ENCODE measurements at regions not wholly inside any gene's neighbourhood (a gene's known extent, or its start where the extent isn't known, plus 50 kb on each side); places are given as distances from the start of the nearest gene placed in this dataset.

DNA sequence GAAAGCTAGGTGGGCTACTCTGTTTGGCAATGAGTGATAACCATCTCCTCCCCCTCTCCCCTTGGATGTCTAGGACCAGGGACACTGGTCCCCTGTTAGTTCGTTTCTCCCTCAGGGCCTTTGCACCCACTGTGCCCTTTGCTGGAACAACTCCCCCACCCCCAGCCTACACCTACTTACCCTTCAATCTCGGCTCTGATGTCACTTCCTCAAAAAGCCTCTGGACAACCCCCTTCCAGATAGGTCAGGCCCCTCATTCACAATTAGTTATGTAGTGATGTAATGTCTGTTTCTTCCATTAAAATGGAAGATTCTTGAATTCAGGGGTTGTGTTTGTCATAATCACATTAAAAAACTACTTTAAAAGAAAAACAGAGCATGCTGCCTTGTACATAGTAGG is 152.9 kb downstream of the SNX10 start:
- H3K27ac ChIP-seq (ENCODE audit: low read depth in 1 of 2, low read length in 2 of 2), result no peak overlapping the region
- H3K4me3 ChIP-seq (ENCODE audit: low read depth in 1 of 3, low read length in 3 of 3), result no peak overlapping the region
- 69% methylated on average over 2 of the region's 2 CpGs for WGBS
- TF ChIP-seq FOXA1 (IDR thresholded peaks at IDR 0.05), result no peak
- no peaks in the 10 kb centered on the region for H3K27me3 ChIP-seq (ENCODE audit: control insufficient read depth in 4 of 4, insufficient read depth in 4 of 4, low read length in 3 of 4)
- no peaks in the 10 kb centered on the region for H3K9me3 ChIP-seq (ENCODE audit: control insufficient read depth in 4 of 4, low read length in 3 of 4)
- H3K36me3 ChIP-seq (ENCODE audit: control insufficient read depth in 4 of 4, insufficient read depth in 3 of 4, low read depth in 1 of 4, low read length in 3 of 4), result no peaks in the 10 kb centered on the region
- DNase-seq (ENCODE audit: low spot score), result no peak
- no peak overlapping the region for H3K9ac ChIP-seq (ENCODE audit: low read depth in 1 of 2, low read length in 2 of 2)
- no peaks in the 10 kb centered on the region for H3K4me1 ChIP-seq (ENCODE audit: control insufficient read depth in 4 of 4, insufficient read depth in 4 of 4, low read length in 3 of 4)

GRCh38 chr7:26447116-26447515 is 155.5 kb downstream of the SNX10 start:
- no peaks in the 10 kb centered on the region for H3K9me3 ChIP-seq (ENCODE audit: control insufficient read depth in 4 of 4, low read length in 3 of 4)
- TF ChIP-seq RAD21 (IDR thresholded peaks at IDR 0.05) (no peak), SP1 (IDR thresholded peaks at IDR 0.05) (no peak), YY1 (IDR thresholded peaks at IDR 0.05) (no peak), GABPA (IDR thresholded peaks at IDR 0.05 in 1 of 2, conservative IDR thresholded peaks at IDR 0.05 in 1 of 2) (no peak), MAX (IDR thresholded peaks at IDR 0.05) (no peak), JUND (IDR thresholded peaks at IDR 0.05) (no peak), FOXA1 (IDR thresholded peaks at IDR 0.05) (no peak), HNF4G (IDR thresholded peaks at IDR 0.05) (no peak), FOXA2 (IDR thresholded peaks at IDR 0.05) (no peak), HNF4A (conservative IDR thresholded peaks at IDR 0.05) (no peak), NR2F2 (IDR thresholded peaks at IDR 0.05) (no peak)
- TF ChIP-seq, protein P1, sequence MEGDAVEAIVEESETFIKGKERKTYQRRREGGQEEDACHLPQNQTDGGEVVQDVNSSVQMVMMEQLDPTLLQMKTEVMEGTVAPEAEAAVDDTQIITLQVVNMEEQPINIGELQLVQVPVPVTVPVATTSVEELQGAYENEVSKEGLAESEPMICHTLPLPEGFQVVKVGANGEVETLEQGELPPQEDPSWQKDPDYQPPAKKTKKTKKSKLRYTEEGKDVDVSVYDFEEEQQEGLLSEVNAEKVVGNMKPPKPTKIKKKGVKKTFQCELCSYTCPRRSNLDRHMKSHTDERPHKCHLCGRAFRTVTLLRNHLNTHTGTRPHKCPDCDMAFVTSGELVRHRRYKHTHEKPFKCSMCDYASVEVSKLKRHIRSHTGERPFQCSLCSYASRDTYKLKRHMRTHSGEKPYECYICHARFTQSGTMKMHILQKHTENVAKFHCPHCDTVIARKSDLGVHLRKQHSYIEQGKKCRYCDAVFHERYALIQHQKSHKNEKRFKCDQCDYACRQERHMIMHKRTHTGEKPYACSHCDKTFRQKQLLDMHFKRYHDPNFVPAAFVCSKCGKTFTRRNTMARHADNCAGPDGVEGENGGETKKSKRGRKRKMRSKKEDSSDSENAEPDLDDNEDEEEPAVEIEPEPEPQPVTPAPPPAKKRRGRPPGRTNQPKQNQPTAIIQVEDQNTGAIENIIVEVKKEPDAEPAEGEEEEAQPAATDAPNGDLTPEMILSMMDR (IDR thresholded peaks at IDR 0.05; ENCODE audit: low read depth, low read length, missing input control), result no peak
- no peaks in the 10 kb centered on the region for H3K27me3 ChIP-seq (ENCODE audit: control insufficient read depth in 4 of 4, insufficient read depth in 4 of 4, low read length in 3 of 4)
- H3K4me1 ChIP-seq (ENCODE audit: control insufficient read depth in 4 of 4, insufficient read depth in 4 of 4, low read length in 3 of 4), result no peaks in the 10 kb centered on the region
- H3K4me3 ChIP-seq (ENCODE audit: low read depth in 1 of 3, low read length in 3 of 3), result no peak overlapping the region
- H3K9ac ChIP-seq (ENCODE audit: low read depth in 1 of 2, low read length in 2 of 2), result no peak overlapping the region
- no peak overlapping the region for H3K27ac ChIP-seq (ENCODE audit: low read depth in 1 of 2, low read length in 2 of 2)
- H3K36me3 ChIP-seq (ENCODE audit: control insufficient read depth in 4 of 4, insufficient read depth in 3 of 4, low read depth in 1 of 4, low read length in 3 of 4), result no peaks in the 10 kb centered on the region
- DNase-seq (ENCODE audit: low spot score), result no peak
- WGBS, result 76% methylated on average over 1 of the region's 1 CpG

- H3K27ac ChIP-seq (ENCODE audit: low read depth in 1 of 2, low read length in 2 of 2), result no peak overlapping the region
- 73% methylated on average over 12 of the region's 12 CpGs for WGBS
- DNase-seq (ENCODE audit: low spot score), result no peak
Measured at GRCh38 chr7:26449175-26450165, 157.8 kb downstream of the SNX10 start.

More at GRCh38 chr7:26449175-26450165, 157.8 kb downstream of the SNX10 start:
- no peaks in the 10 kb centered on the region for H3K27me3 ChIP-seq (ENCODE audit: control insufficient read depth in 4 of 4, insufficient read depth in 4 of 4, low read length in 3 of 4)
- no peak overlapping the region for H3K4me3 ChIP-seq (ENCODE audit: low read depth in 1 of 3, low read length in 3 of 3)
- no peaks in the 10 kb centered on the region for H3K36me3 ChIP-seq (ENCODE audit: control insufficient read depth in 4 of 4, insufficient read depth in 3 of 4, low read depth in 1 of 4, low read length in 3 of 4)
- no peak overlapping the region for H3K9ac ChIP-seq (ENCODE audit: low read depth in 1 of 2, low read length in 2 of 2)
- no peaks in the 10 kb centered on the region for H3K9me3 ChIP-seq (ENCODE audit: control insufficient read depth in 4 of 4, low read length in 3 of 4)
- H3K4me1 ChIP-seq (ENCODE audit: control insufficient read depth in 4 of 4, insufficient read depth in 4 of 4, low read length in 3 of 4), result no peaks in the 10 kb centered on the region
- TF ChIP-seq HNF4A (conservative IDR thresholded peaks at IDR 0.05) (peak; percentile 41 to 53), MAX (IDR thresholded peaks at IDR 0.05) (no peak), ATF3 (IDR thresholded peaks at IDR 0.05) (no peak)
- TF ChIP-seq, protein P1 (IDR thresholded peaks at IDR 0.05; ENCODE audit: low read depth, low read length, missing input control), result no peak
